ENCODE measurements at regions not wholly inside any gene's neighbourhood (a gene's known extent, or its start where the extent isn't known, plus 50 kb on each side); places are given as distances from the start of the nearest gene placed in this dataset.
"Not testable (repeated sequence)": the region's sequence is repeated elsewhere in the genome, so short reads cannot be mapped to it uniquely, and the experiment has no call there.

- no peak for DNase-seq (ENCODE audit: extremely low spot score)
- ChIA-PET POLR2A (no interaction called here), CTCF (no interaction called here)
- TF ChIP-seq FOXK2 (IDR thresholded peaks at IDR 0.05) = no peak
- TF ChIP-seq FOXA1 (IDR thresholded peaks at IDR 0.05) = no peak
- no peak for TF ChIP-seq TARDBP (IDR thresholded peaks at IDR 0.05)
- TF ChIP-seq CTBP1 (IDR thresholded peaks at IDR 0.05; ENCODE audit: borderline replicate concordance) = no peak
- no peak for TF ChIP-seq LEF1 (IDR thresholded peaks at IDR 0.05; ENCODE audit: borderline replicate concordance)
- no peak for TF ChIP-seq L3MBTL2 (conservative IDR thresholded peaks at IDR 0.05)
- no peak for TF ChIP-seq SUZ12 (IDR thresholded peaks at IDR 0.05)
- no peak for TF ChIP-seq HDGF (IDR thresholded peaks at IDR 0.05; ENCODE audit: borderline replicate concordance)
- no peak for TF ChIP-seq BHLHE40 (IDR thresholded peaks at IDR 0.05; ENCODE audit: borderline replicate concordance)
- no peak for TF ChIP-seq ZNF384 (IDR thresholded peaks at IDR 0.05)
- no peak for TF ChIP-seq PKNOX1 (IDR thresholded peaks at IDR 0.05)
- TF ChIP-seq SP1 (IDR thresholded peaks at IDR 0.05) = no peak
- TF ChIP-seq ARNT (IDR thresholded peaks at IDR 0.05) = no peak
- TF ChIP-seq NFRKB (IDR thresholded peaks at IDR 0.05) = no peak
- TF ChIP-seq ELF4 (IDR thresholded peaks at IDR 0.05) = no peak
These were observed 67.2 kb upstream of the TGFBR2 start for GRCh38 chr3:30539206-30539605.

- no peak for TF ChIP-seq ARNT (IDR thresholded peaks at IDR 0.05)
- TF ChIP-seq ZNF384 (IDR thresholded peaks at IDR 0.05) = no peak
- TF ChIP-seq SP1 (IDR thresholded peaks at IDR 0.05) = no peak
- no peak for TF ChIP-seq LEF1 (IDR thresholded peaks at IDR 0.05; ENCODE audit: borderline replicate concordance)
- ChIA-PET POLR2A (no interaction called here), CTCF (no interaction called here)
- DNase-seq (ENCODE audit: extremely low spot score) = no peak
These were observed 66.6 kb upstream of the TGFBR2 start for GRCh38 chr3:30539772-30540171.

- POLR2A ChIA-PET; CTCF ChIA-PET; DNase-seq (ENCODE audit: extremely low spot score): not testable (repeated sequence)
These were observed 65.2 kb upstream of the TGFBR2 start for GRCh38 chr3:30541156-30541555.

GRCh38 chr3:30542897-30543296 is 63.5 kb upstream of the TGFBR2 start:
- no peak for DNase-seq (ENCODE audit: extremely low spot score)
- TF ChIP-seq FOXM1 (IDR thresholded peaks at IDR 0.05; ENCODE audit: borderline replicate concordance) (no peak), FOXA1 (IDR thresholded peaks at IDR 0.05) (no peak), ELF4 (IDR thresholded peaks at IDR 0.05) (no peak), LEF1 (IDR thresholded peaks at IDR 0.05; ENCODE audit: borderline replicate concordance) (no peak), SP1 (IDR thresholded peaks at IDR 0.05) (no peak), PKNOX1 (IDR thresholded peaks at IDR 0.05) (no peak)
- ChIA-PET CTCF (no interaction called here), POLR2A (no interaction called here)

GRCh38 chr3:30544812-30545211 is 61.6 kb upstream of the TGFBR2 start:
- no peak for DNase-seq (ENCODE audit: extremely low spot score)
- POLR2A ChIA-PET = no interaction called here
- CTCF ChIA-PET = no interaction called here
- TF ChIP-seq ARNT (IDR thresholded peaks at IDR 0.05) (no peak), FOXA1 (IDR thresholded peaks at IDR 0.05) (no peak), HDGF (IDR thresholded peaks at IDR 0.05; ENCODE audit: borderline replicate concordance) (no peak), SUZ12 (IDR thresholded peaks at IDR 0.05) (no peak), BHLHE40 (IDR thresholded peaks at IDR 0.05; ENCODE audit: borderline replicate concordance) (no peak), ZNF384 (IDR thresholded peaks at IDR 0.05) (no peak), TARDBP (IDR thresholded peaks at IDR 0.05) (no peak), CTBP1 (IDR thresholded peaks at IDR 0.05; ENCODE audit: borderline replicate concordance) (no peak), SP1 (IDR thresholded peaks at IDR 0.05) (no peak), LEF1 (IDR thresholded peaks at IDR 0.05; ENCODE audit: borderline replicate concordance) (no peak), FOXM1 (IDR thresholded peaks at IDR 0.05; ENCODE audit: borderline replicate concordance) (no peak), PKNOX1 (IDR thresholded peaks at IDR 0.05) (no peak), FOXK2 (IDR thresholded peaks at IDR 0.05) (no peak), L3MBTL2 (conservative IDR thresholded peaks at IDR 0.05) (no peak), NFRKB (IDR thresholded peaks at IDR 0.05) (no peak), ELF4 (IDR thresholded peaks at IDR 0.05) (no peak)

GRCh38 chr3:30546934-30547333 is 59.5 kb upstream of the TGFBR2 start:
- no peak for TF ChIP-seq FOXM1 (IDR thresholded peaks at IDR 0.05; ENCODE audit: borderline replicate concordance)
- no peak for TF ChIP-seq LEF1 (IDR thresholded peaks at IDR 0.05; ENCODE audit: borderline replicate concordance)
- TF ChIP-seq FOXA1 (IDR thresholded peaks at IDR 0.05) = no peak
- TF ChIP-seq PKNOX1 (IDR thresholded peaks at IDR 0.05) = no peak
- no peak for DNase-seq (ENCODE audit: extremely low spot score)
- ChIA-PET CTCF (no interaction called here), POLR2A (no interaction called here)

GRCh38 chr3:30547716-30548115 is 58.7 kb upstream of the TGFBR2 start:
- TF ChIP-seq ELF4 (IDR thresholded peaks at IDR 0.05) = no peak
- no peak for TF ChIP-seq L3MBTL2 (conservative IDR thresholded peaks at IDR 0.05)
- TF ChIP-seq FOXA1 (IDR thresholded peaks at IDR 0.05) = no peak
- no peak for TF ChIP-seq BHLHE40 (IDR thresholded peaks at IDR 0.05; ENCODE audit: borderline replicate concordance)
- no peak for TF ChIP-seq LEF1 (IDR thresholded peaks at IDR 0.05; ENCODE audit: borderline replicate concordance)
- CTCF ChIA-PET = no interaction called here
- DNase-seq (ENCODE audit: extremely low spot score) = no peak
- POLR2A ChIA-PET = no interaction called here

All from HEK293T (cell line).